IMR-90 (cell line): ENCODE measurements at regions not wholly inside any gene's neighbourhood (a gene's known extent, or its start where the extent isn't known, plus 50 kb on each side); places are given as distances from the start of the nearest gene placed in this dataset.

ENCODE experiments used
- ATAC-seq: fragments of 200-7000 bp; cut with Tn5 transposase; 2 replicates; pipeline ENCODE4 v1.9.1; 2020; ENCODE audit warnings: low read depth, mild to moderate bottlenecking, moderate library complexity
- BruUV-seq: library from RNA; stranded (reverse); fragments of 400-500 nt; replicated peaks from 2 replicates; lab custom pipeline; 2021; lab: Mats Ljungman, UMichigan
- CTCF ChIA-PET: fragments of 300-600 bp; formaldehyde crosslinking; extraction: SDS; loops from one replicate; lab custom pipeline; 2021; ENCODE audit warnings: antibody characterized with exemption; lab: Yijun Ruan, JAX
- POLR2A ChIA-PET: fragments of 300-600 bp; sonication (Branson Sonifier 250); formaldehyde crosslinking; loops from one replicate; lab custom pipeline; 2022; ENCODE audit warnings: antibody characterized with exemption; ENCODE audit not compliant: unreplicated experiment; lab: Charles Lee
- DNase-seq: peaks from one replicate; pipeline ENCODE4 v3.0.0; 2013
- H2AFZ ChIP-seq: replicated peaks from 2 replicates; pipeline ENCODE3; 2013; ENCODE audit warnings: low read length, mild to moderate bottlenecking; ENCODE audit not compliant: poor library complexity
- H2AK5ac ChIP-seq: 2 replicates; pipeline ENCODE4 v1.6.1; 2013; ENCODE audit warnings: low read depth, low read length, inconsistent platforms
- H2AK9ac ChIP-seq: replicated peaks from 2 replicates; pipeline ENCODE3; 2013; ENCODE audit warnings: mild to moderate bottlenecking, low read depth, low read length, moderate library complexity; ENCODE audit not compliant: poor library complexity
- H2BK120ac ChIP-seq: 2 replicates; pipeline ENCODE4 v1.6.1; 2013; ENCODE audit warnings: low read depth, low read length, inconsistent platforms
- H2BK15ac ChIP-seq: 3 replicates; pipeline ENCODE4 v1.6.1; 2013; ENCODE audit warnings: low read depth, low read length, inconsistent platforms
- H2BK20ac ChIP-seq: 2 replicates; pipeline ENCODE4 v1.6.1; 2013; ENCODE audit warnings: low read depth, mild to moderate bottlenecking, inconsistent platforms, low read length, moderate library complexity
- H2BK5ac ChIP-seq: 2 replicates; pipeline ENCODE4 v1.6.1; 2013; ENCODE audit warnings: mild to moderate bottlenecking, low read depth, low read length, inconsistent platforms; ENCODE audit not compliant: poor library complexity, severe bottlenecking
- H3K14ac ChIP-seq: replicated peaks from 2 replicates; pipeline ENCODE4 v1.6.1; 2013; ENCODE audit warnings: low read depth, low read length, inconsistent platforms
- H3K18ac ChIP-seq: 2 replicates; pipeline ENCODE4 v1.6.1; 2013; ENCODE audit warnings: low read depth, low read length, control low read depth
- H3K23ac ChIP-seq: 2 replicates; pipeline ENCODE4 v1.6.1; 2013; ENCODE audit warnings: low read depth, low read length, inconsistent platforms
- H3K27ac ChIP-seq: 2 replicates; pipeline ENCODE4 v1.5.1; 2013; ENCODE audit warnings: mild to moderate bottlenecking, control low read depth, low read length; ENCODE audit not compliant: insufficient read depth
- H3K27me3 ChIP-seq: 2 replicates; pipeline ENCODE4 v1.6.1; 2013; ENCODE audit warnings: low read length; ENCODE audit not compliant: control insufficient read depth, insufficient read depth
- H3K36me3 ChIP-seq: 2 replicates; pipeline ENCODE4 v1.6.1; 2013; ENCODE audit warnings: low read length, mixed read lengths; ENCODE audit not compliant: control insufficient read depth, insufficient read depth
- H3K4ac ChIP-seq: 2 replicates; pipeline ENCODE4 v1.6.1; 2013; ENCODE audit warnings: low read depth, low read length, inconsistent platforms
- H3K4me1 ChIP-seq: 2 replicates; pipeline ENCODE4 v1.6.1; 2013; ENCODE audit warnings: low read length, mixed read lengths; ENCODE audit not compliant: control insufficient read depth, insufficient read depth
- H3K4me2 ChIP-seq: 2 replicates; pipeline ENCODE4 v1.6.1; 2013; ENCODE audit warnings: low read depth, mild to moderate bottlenecking, control low read depth, low read length, moderate library complexity
- H3K4me3 ChIP-seq: 2 replicates; pipeline ENCODE4 v1.5.1; 2013; ENCODE audit warnings: low read depth, mild to moderate bottlenecking, control low read depth, low read length, moderate library complexity; ENCODE audit not compliant: insufficient read depth
- H3K56ac ChIP-seq: 2 replicates; pipeline ENCODE4 v1.6.1; 2013; ENCODE audit warnings: low read length, inconsistent platforms; ENCODE audit not compliant: insufficient read depth; ENCODE audit errors: extremely low read depth
- H3K79me1 ChIP-seq, 2 experiments: 2 replicates each; pipeline ENCODE4 v1.6.1; 2013; ENCODE audit warnings: low read length in 2 of 2, inconsistent platforms in 1 of 2, low read depth in 1 of 2
- H3K9ac ChIP-seq: 2 replicates; pipeline ENCODE4 v1.6.1; 2013; ENCODE audit warnings: low read depth, low read length, control low read depth
- H3K9me1 ChIP-seq: 2 replicates; pipeline ENCODE4 v1.6.1; 2013; ENCODE audit warnings: low read length, inconsistent platforms; ENCODE audit not compliant: insufficient read depth
- H3K9me3 ChIP-seq: 2 replicates; pipeline ENCODE4 v1.6.1; 2013; ENCODE audit warnings: low read length; ENCODE audit not compliant: control insufficient read depth, insufficient read depth
- H4K20me1 ChIP-seq: 2 replicates; pipeline ENCODE4 v1.6.1; 2013; ENCODE audit warnings: low read length, inconsistent platforms; ENCODE audit not compliant: insufficient read depth
- H4K5ac ChIP-seq: 2 replicates; pipeline ENCODE4 v1.6.1; 2013; ENCODE audit warnings: mild to moderate bottlenecking, low read depth, low read length, control low read depth
- H4K8ac ChIP-seq, 2 experiments: 2 replicates each; pipeline ENCODE4 v1.6.1; 2013; ENCODE audit warnings: low read depth in 2 of 2, low read length in 2 of 2, control low read depth in 1 of 2, inconsistent platforms in 1 of 2
- H4K91ac ChIP-seq: 2 replicates; pipeline ENCODE4 v1.6.1; 2013; ENCODE audit warnings: low read depth, low read length, inconsistent platforms; ENCODE audit not compliant: insufficient read depth
- BHLHE40 ChIP-seq: fragments of 150-350 bp; IDR thresholded peaks from 2 replicates; pipeline ENCODE4 v1.6.1; 2016; ENCODE audit warnings: mild to moderate bottlenecking, low read depth, low read length
- CEBPB ChIP-seq: IDR thresholded peaks from 2 replicates; pipeline ENCODE4 v1.6.1; 2012; ENCODE audit warnings: low read depth, low read length, improper control_type of control experiment
- ELK1 ChIP-seq: fragments of 150-350 bp; IDR thresholded peaks from 2 replicates; pipeline ENCODE4 v1.6.1; 2016; ENCODE audit warnings: low read depth, mild to moderate bottlenecking, low read length, moderate library complexity, borderline replicate concordance
- MAZ ChIP-seq: IDR thresholded peaks from 2 replicates; pipeline ENCODE4 v1.6.1; 2012; ENCODE audit warnings: low read depth, mild to moderate bottlenecking, low read length, improper control_type of control experiment, moderate library complexity, borderline replicate concordance
- MXI1 ChIP-seq: IDR thresholded peaks from 2 replicates; pipeline ENCODE4 v1.6.1; 2012; ENCODE audit warnings: low read depth, mild to moderate bottlenecking, low read length, moderate library complexity, borderline replicate concordance
- RAD21 ChIP-seq: IDR thresholded peaks from 2 replicates; pipeline ENCODE4 v1.6.1; 2012; ENCODE audit warnings: low read length, improper control_type of control experiment
- RCOR1 ChIP-seq: IDR thresholded peaks from 2 replicates; pipeline ENCODE4 v1.6.1; 2012; ENCODE audit warnings: mild to moderate bottlenecking, low read length, improper control_type of control experiment; ENCODE audit not compliant: insufficient replicate concordance
- RFX5 ChIP-seq: IDR thresholded peaks from 2 replicates; pipeline ENCODE4 v1.8.0; 2012; ENCODE audit warnings: low read depth, mild to moderate bottlenecking, low read length, moderate library complexity
- SMC3 ChIP-seq: fragments of 150-350 bp; IDR thresholded peaks from 2 replicates; pipeline ENCODE4 v1.6.1; 2016; ENCODE audit warnings: low read depth, mild to moderate bottlenecking, antibody characterized with exemption, low read length, moderate library complexity
- WGBS, 2 experiments: methylation state at CpG; one replicate each; pipeline versions ENCODE4 v1.1.5 to v1.1.7; 2013; ENCODE audit warnings: missing lambda C conversion rate in 2 of 2; ENCODE audit not compliant: insufficient read length in 1 of 2; ENCODE audit errors: extremely low coverage in 2 of 2; 5-methylcytosine and 5-hydroxymethylcytosine counted together
- dilution Hi-C: fragments of 300-500 bp; cut with HindIII; formaldehyde crosslinking; loops from one replicate; pipeline ENCODE4 v1.14.3; 2018; ENCODE audit warnings: low sequenced_read_pairs; ENCODE audit not compliant: unreplicated experiment
- in situ Hi-C: fragments of 300-500 bp; cut with MboI; formaldehyde crosslinking; loops from 3 replicates; pipeline ENCODE4 v1.14.3; 2019; ENCODE audit warnings: low sequenced_read_pairs, inconsistent platforms, mixed read lengths
- intact Hi-C: fragments of 100-400 bp; cut with micrococcal nuclease; formaldehyde crosslinking; loops from 2 replicates; pipeline ENCODE4 v1.10.0; 2022
- TF ChIP-seq, protein P1 (sequence below): conservative IDR thresholded peaks from 2 replicates; pipeline ENCODE4 v1.5.1; 2012; ENCODE audit warnings: mild to moderate bottlenecking, low read depth, low read length, improper control_type of control experiment

GRCh38 chr2:120571015-120571728, 164.5 kb upstream of the GLI2 start:
- ATAC-seq: no peak
- Histone ChIP-seq H2BK20ac (no peak overlapping the region), H4K5ac (no peak overlapping the region), H3K27ac (no peak overlapping the region), H4K91ac (no peak overlapping the region), H3K4ac (no peak overlapping the region), H2BK120ac (no peak overlapping the region), H2AK9ac (no peak overlapping the region), H2AFZ (peak overlapping the region; percentile 24), H3K27me3 (peaks cover 31% of the 10 kb centered on the region), H3K56ac (no peak overlapping the region), H3K23ac (no peak overlapping the region), H3K9ac (no peak overlapping the region), H3K9me3 (no peaks in the 10 kb centered on the region), H2BK15ac (0 out of 3 replicates have a peak overlapping the region, but pooled peaks have one; percentile 53), H3K18ac (no peak overlapping the region), H3K4me2 (no peak overlapping the region), H3K4me3 (no peak overlapping the region), H3K14ac (no peak overlapping the region), H3K79me1 (no peaks in the 10 kb centered on the region), H3K9me1 (peaks cover 6% of the 10 kb centered on the region; the same call in 1 of the 2 replicates), H2BK5ac (no peak overlapping the region), H4K8ac (no peak overlapping the region), H2AK5ac (0 out of 2 replicates have a peak overlapping the region, but pooled peaks have one; percentile 22), H4K20me1 (no peaks in the 10 kb centered on the region), H3K4me1 (peaks cover 5% of the 10 kb centered on the region; the same call in 1 of the 2 replicates), H3K36me3 (no peaks in the 10 kb centered on the region)
- no TSS peak for BruUV-seq
- ChIA-PET CTCF (no interaction called here), POLR2A (no interaction called here)
- in situ Hi-C loops: no loop called here
- dilution Hi-C loops: no loop called here
- 100% methylated on average over 1 of the region's 6 CpGs; no CpG with 5 or more reads in 1 of the 2 experiments for WGBS, 2 experiments
- no peak for DNase-seq
- TF ChIP-seq MAZ: no peak
- TF ChIP-seq SMC3: no peak
- TF ChIP-seq RAD21: no peak
- no peak for TF ChIP-seq CEBPB
- TF ChIP-seq RCOR1: no peak
- TF ChIP-seq ELK1: no peak
- no peak for TF ChIP-seq BHLHE40
- TF ChIP-seq MXI1: no peak
- TF ChIP-seq RFX5: no peak
- TF ChIP-seq, protein P1, sequence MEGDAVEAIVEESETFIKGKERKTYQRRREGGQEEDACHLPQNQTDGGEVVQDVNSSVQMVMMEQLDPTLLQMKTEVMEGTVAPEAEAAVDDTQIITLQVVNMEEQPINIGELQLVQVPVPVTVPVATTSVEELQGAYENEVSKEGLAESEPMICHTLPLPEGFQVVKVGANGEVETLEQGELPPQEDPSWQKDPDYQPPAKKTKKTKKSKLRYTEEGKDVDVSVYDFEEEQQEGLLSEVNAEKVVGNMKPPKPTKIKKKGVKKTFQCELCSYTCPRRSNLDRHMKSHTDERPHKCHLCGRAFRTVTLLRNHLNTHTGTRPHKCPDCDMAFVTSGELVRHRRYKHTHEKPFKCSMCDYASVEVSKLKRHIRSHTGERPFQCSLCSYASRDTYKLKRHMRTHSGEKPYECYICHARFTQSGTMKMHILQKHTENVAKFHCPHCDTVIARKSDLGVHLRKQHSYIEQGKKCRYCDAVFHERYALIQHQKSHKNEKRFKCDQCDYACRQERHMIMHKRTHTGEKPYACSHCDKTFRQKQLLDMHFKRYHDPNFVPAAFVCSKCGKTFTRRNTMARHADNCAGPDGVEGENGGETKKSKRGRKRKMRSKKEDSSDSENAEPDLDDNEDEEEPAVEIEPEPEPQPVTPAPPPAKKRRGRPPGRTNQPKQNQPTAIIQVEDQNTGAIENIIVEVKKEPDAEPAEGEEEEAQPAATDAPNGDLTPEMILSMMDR: no peak
- intact Hi-C loops: no loop called here
